GM23248 (cell line): ENCODE measurements at regions not wholly inside any gene's neighbourhood (a gene's known extent, or its start where the extent isn't known, plus 50 kb on each side); places are given as distances from the start of the nearest gene placed in this dataset.

Source experiments
- DNase-seq: peaks from one replicate; pipeline ENCODE4 v3.0.0-alpha.2; 2015
- H2AFZ ChIP-seq: fragments of 200-600 bp; sonication (generic); 2 replicates; pipeline ENCODE4 v1.6.1; 2016; ENCODE audit warnings: antibody characterized with exemption
- H3F3A ChIP-seq: fragments of 200-600 bp; sonication (generic); 2 replicates; pipeline ENCODE4 v1.6.1; 2016; ENCODE audit warnings: mild to moderate bottlenecking, antibody characterized with exemption, mixed run types; ENCODE audit not compliant: insufficient read depth
- H3K27ac ChIP-seq: fragments of 200-600 bp; sonication (generic); 2 replicates; pipeline ENCODE4 v1.5.1; 2016; ENCODE audit warnings: mild to moderate bottlenecking
- H3K27me3 ChIP-seq: fragments of 200-600 bp; sonication (generic); replicated peaks from 2 replicates; pipeline ENCODE4 v1.6.1; 2016; ENCODE audit warnings: mild to moderate bottlenecking; ENCODE audit not compliant: insufficient read depth
- H3K36me3 ChIP-seq: fragments of 200-600 bp; sonication (generic); 2 replicates; pipeline ENCODE4 v1.6.1; 2016; ENCODE audit warnings: low read depth, mild to moderate bottlenecking
- H3K4me1 ChIP-seq: fragments of 200-600 bp; sonication (generic); 2 replicates; pipeline ENCODE4 v1.6.1; 2016; ENCODE audit warnings: mild to moderate bottlenecking; ENCODE audit not compliant: insufficient read depth
- H3K4me2 ChIP-seq: fragments of 200-600 bp; sonication (generic); one replicate; pipeline ENCODE4 v1.6.1; 2016; ENCODE audit warnings: mild to moderate bottlenecking; ENCODE audit not compliant: unreplicated experiment
- H3K4me3 ChIP-seq: fragments of 200-600 bp; sonication (generic); 2 replicates; pipeline ENCODE4 v1.5.1; 2016; ENCODE audit warnings: mild to moderate bottlenecking
- H3K79me2 ChIP-seq: fragments of 200-600 bp; sonication (generic); 2 replicates; pipeline ENCODE4 v1.6.1; 2016; ENCODE audit warnings: mild to moderate bottlenecking; ENCODE audit not compliant: insufficient read depth
- H3K9ac ChIP-seq: fragments of 200-600 bp; sonication (generic); 2 replicates; pipeline ENCODE4 v1.6.1; 2016; ENCODE audit warnings: mild to moderate bottlenecking
- H3K9me2 ChIP-seq: fragments of 200-600 bp; sonication (generic); 2 replicates; pipeline ENCODE4 v1.6.1; 2016; ENCODE audit warnings: mixed run types, mild to moderate bottlenecking, moderate library complexity; ENCODE audit not compliant: insufficient read depth
- H3K9me3 ChIP-seq: fragments of 200-600 bp; sonication (generic); one replicate; pipeline ENCODE4 v1.6.1; 2017; ENCODE audit warnings: low read depth
- H4K20me1 ChIP-seq: fragments of 200-600 bp; sonication (generic); 2 replicates; pipeline ENCODE4 v1.6.0; 2016; ENCODE audit not compliant: insufficient read depth
- EZH2 ChIP-seq: fragments of 200-600 bp; sonication (generic); IDR thresholded peaks from 2 replicates; pipeline ENCODE4 v1.6.1; 2018; ENCODE audit warnings: antibody characterized with exemption, mild to moderate bottlenecking; ENCODE audit not compliant: insufficient read depth, poor library complexity, severe bottlenecking
- EZH2phosphoT487 ChIP-seq: fragments of 200-600 bp; sonication (generic); IDR thresholded peaks from 2 replicates; pipeline ENCODE4 v1.6.1; 2018; ENCODE audit warnings: antibody characterized with exemption, moderate library complexity, mild to moderate bottlenecking, low read depth; ENCODE audit not compliant: insufficient read depth
- WGBS, 2 experiments: methylation state at CpG; one replicate each; pipeline ENCODE4 v1.1.6; 2015 to 2017; ENCODE audit warnings: low lambda C conversion rate in 2 of 2, low coverage in 1 of 2; ENCODE audit errors: missing lambda C conversion rate in 2 of 2; 5-methylcytosine and 5-hydroxymethylcytosine counted together
- in situ Hi-C: fragments of 300-500 bp; cut with MboI; formaldehyde crosslinking; loops from 2 replicates; pipeline ENCODE4 v1.15.0; 2020

DNA sequence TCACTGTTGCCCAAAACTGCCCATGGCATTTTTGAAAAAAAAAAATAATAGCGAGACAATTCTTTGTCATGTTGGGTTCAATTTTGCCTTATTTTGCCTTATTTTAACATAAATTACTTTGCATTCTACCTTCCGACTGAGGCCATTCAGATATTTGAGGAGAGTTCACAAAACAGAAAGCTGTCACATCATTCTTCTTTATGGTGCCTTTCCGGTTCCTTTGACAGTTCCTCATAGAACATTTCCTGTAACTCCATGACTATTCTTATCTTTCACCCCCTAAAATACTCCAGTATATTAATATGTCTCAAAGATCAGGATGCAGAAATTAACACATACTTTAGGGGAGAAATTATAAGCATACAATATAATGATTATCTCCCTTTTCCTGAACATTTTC, 476.7 kb downstream of the NOVA1 start:
- no peak overlapping the region for H3K4me2 ChIP-seq
- DNase-seq = no peak
- in situ Hi-C loops = no loop called here
- no peaks in the 10 kb centered on the region for H3K4me1 ChIP-seq
- H3K27me3 ChIP-seq = no peaks in the 10 kb centered on the region
- no peak overlapping the region for H3K4me3 ChIP-seq
- H4K20me1 ChIP-seq = no peaks in the 10 kb centered on the region
- H3K36me3 ChIP-seq = no peaks in the 10 kb centered on the region
- no peak overlapping the region for H3K9ac ChIP-seq
- WGBS, 2 experiments = 71 to 77% methylated on average over 3 of the region's 3 CpGs
- H3K9me3 ChIP-seq = no peaks in the 10 kb centered on the region
- TF ChIP-seq EZH2 (no peak), EZH2phosphoT487 (no peak)
- no peak overlapping the region for H2AFZ ChIP-seq
- no peaks in the 10 kb centered on the region for H3K9me2 ChIP-seq
- H3K27ac ChIP-seq = no peak overlapping the region
- H3F3A ChIP-seq = no peaks in the 10 kb centered on the region
- H3K79me2 ChIP-seq = no peaks in the 10 kb centered on the region

DNA sequence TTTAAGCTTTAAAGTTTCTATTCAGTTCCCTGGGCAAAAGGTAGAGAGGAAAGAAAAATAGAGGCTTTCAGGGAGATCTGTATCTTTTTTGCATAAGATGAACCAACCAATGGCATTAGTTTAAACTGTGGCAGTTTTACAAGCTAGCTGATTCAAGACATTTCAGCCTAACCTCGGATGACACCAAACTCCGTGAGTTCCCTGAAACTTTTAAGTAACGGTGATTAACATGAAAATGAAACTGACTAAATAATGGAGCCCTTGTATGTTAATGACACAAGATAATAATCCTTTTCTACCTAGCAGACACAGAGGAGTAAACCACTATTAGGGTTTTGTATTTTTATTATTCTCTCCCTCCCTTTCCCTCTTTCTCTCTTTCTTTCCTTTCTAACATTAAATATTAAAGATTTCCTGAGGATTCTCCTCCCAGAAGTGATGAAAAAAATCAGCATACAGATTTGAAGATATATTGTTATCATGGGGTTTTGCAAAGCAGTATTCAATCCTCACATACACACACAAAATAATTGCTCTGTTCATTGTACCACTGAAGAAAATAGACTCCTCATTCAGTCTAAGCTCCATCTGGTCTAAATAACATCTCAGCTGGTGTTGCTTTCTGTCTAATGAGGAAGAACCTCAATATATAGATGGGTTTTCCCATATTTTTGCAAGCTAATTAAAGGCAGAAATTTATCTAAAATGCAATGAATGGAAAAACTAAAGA, 483.8 kb downstream of the NOVA1 start:
- in situ Hi-C loops = no loop called here

DNA sequence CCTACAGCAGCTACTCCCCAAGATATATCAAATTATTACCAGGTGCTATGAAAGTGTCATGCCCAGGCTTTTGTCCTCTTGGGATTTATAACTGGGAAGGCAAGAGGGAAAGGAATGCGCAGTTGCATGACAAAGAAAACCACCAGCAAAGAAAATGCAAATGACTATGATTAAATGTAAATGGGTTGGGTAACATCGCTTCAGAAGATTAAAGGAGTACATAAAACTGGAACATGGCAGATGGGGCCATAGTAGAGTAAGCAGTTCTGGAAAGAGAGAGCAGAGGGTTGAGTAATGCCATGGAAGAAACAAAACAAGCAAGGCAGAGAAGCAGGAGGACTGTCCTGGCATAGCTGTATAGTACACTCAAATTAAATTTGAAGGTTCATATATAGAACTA, 493.1 kb downstream of the NOVA1 start:
- H3K9ac ChIP-seq = no peak overlapping the region
- no peak overlapping the region for H3K27ac ChIP-seq
- no peak for TF ChIP-seq EZH2phosphoT487
- no peak for TF ChIP-seq EZH2
- H2AFZ ChIP-seq = no peak overlapping the region
- H3K27me3 ChIP-seq = no peaks in the 10 kb centered on the region
- WGBS, 2 experiments = 44 to 51% methylated on average over 2 of the region's 2 CpGs
- no peaks in the 10 kb centered on the region for H3K79me2 ChIP-seq
- H3K9me3 ChIP-seq = no peaks in the 10 kb centered on the region
- H3K4me2 ChIP-seq = no peak overlapping the region
- H3K4me3 ChIP-seq = no peak overlapping the region
- no peaks in the 10 kb centered on the region for H4K20me1 ChIP-seq
- H3K9me2 ChIP-seq = no peaks in the 10 kb centered on the region
- in situ Hi-C loops = no loop called here
- no peaks in the 10 kb centered on the region for H3K36me3 ChIP-seq
- no peaks in the 10 kb centered on the region for H3K4me1 ChIP-seq
- DNase-seq = no peak
- no peaks in the 10 kb centered on the region for H3F3A ChIP-seq

More for the DNA sequence above, 483.8 kb downstream of the NOVA1 start:
- no peak overlapping the region for H3K27ac ChIP-seq
- H3F3A ChIP-seq = no peaks in the 10 kb centered on the region
- no peak overlapping the region for H3K9ac ChIP-seq
- no peak for DNase-seq
- H3K4me2 ChIP-seq = no peak overlapping the region
- no peaks in the 10 kb centered on the region for H3K4me1 ChIP-seq
- no peaks in the 10 kb centered on the region for H3K27me3 ChIP-seq
- TF ChIP-seq EZH2 (no peak), EZH2phosphoT487 (no peak)
- H4K20me1 ChIP-seq = no peaks in the 10 kb centered on the region
- no peaks in the 10 kb centered on the region for H3K9me2 ChIP-seq
- no peak overlapping the region for H2AFZ ChIP-seq
- H3K79me2 ChIP-seq = no peaks in the 10 kb centered on the region
- WGBS, 2 experiments = 49 to 65% methylated on average over 3 of the region's 3 CpGs
- H3K36me3 ChIP-seq = no peaks in the 10 kb centered on the region
- H3K4me3 ChIP-seq = no peak overlapping the region
- H3K9me3 ChIP-seq = no peaks in the 10 kb centered on the region

DNA sequence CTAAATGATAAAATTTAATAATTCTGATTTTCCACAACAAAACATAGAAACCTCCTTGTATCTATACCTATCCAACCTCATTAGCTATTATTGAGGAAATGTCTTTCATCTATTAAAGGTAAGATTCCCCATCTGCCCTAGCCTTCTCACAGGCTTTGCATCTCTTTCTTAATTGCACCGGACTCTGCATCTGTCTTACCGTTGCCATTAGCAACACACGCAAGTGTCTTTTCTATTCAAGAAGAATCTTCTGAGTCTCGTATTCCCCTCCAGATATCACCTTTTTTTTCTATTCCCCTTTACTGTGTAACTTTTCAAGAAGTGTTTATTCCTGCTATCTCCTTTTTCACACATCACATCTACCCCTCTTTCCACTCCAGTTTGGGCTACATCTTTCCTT, 500.0 kb downstream of the NOVA1 start:
- Histone ChIP-seq H3K4me2 (no peak overlapping the region), H3K4me3 (no peak overlapping the region), H3F3A (no peaks in the 10 kb centered on the region), H3K4me1 (no peaks in the 10 kb centered on the region), H3K9me2 (no peaks in the 10 kb centered on the region), H3K79me2 (no peaks in the 10 kb centered on the region), H3K27ac (no peak overlapping the region), H3K27me3 (no peaks in the 10 kb centered on the region), H3K36me3 (no peaks in the 10 kb centered on the region), H4K20me1 (no peaks in the 10 kb centered on the region), H3K9me3 (no peaks in the 10 kb centered on the region), H2AFZ (no peak overlapping the region), H3K9ac (no peak overlapping the region)
- DNase-seq = no peak
- in situ Hi-C loops = no loop called here
- TF ChIP-seq EZH2 = no peak
- no peak for TF ChIP-seq EZH2phosphoT487
- WGBS, 2 experiments = 49 to 57% methylated on average over 4 of the region's 4 CpGs
